ENCODE measurements at regions not wholly inside any gene's neighbourhood (a gene's known extent, or its start where the extent isn't known, plus 50 kb on each side); places are given as distances from the start of the nearest gene placed in this dataset.
"Not testable (repeated sequence)": the region's sequence is repeated elsewhere in the genome, so short reads cannot be mapped to it uniquely, and the experiment has no call there.

- no peak for DNase-seq
These were observed 409.1 kb downstream of the TNS1 start for GRCh38 chr2:217593732-217594131.

GRCh38 chr2:217588266-217588665 is 414.5 kb downstream of the TNS1 start:
- DNase-seq: no peak

GRCh38 chr2:217585362-217585761 is 417.4 kb downstream of the TNS1 start:
- DNase-seq: no peak

- not testable (repeated sequence) for DNase-seq
These were observed 422.4 kb downstream of the TNS1 start for GRCh38 chr2:217580407-217580806.

- DNase-seq: no peak
These were observed 429.2 kb downstream of the TNS1 start for GRCh38 chr2:217573571-217573970.

GRCh38 chr2:217570394-217570793 is 432.4 kb downstream of the TNS1 start:
- DNase-seq: no peak

- peak; percentile 53 for DNase-seq
These were observed 434.4 kb downstream of the TNS1 start for GRCh38 chr2:217568289-217568971.

GRCh38 chr2:217563565-217563964 is 439.2 kb downstream of the TNS1 start:
- no peak for DNase-seq

GRCh38 chr2:217562871-217563480 is 439.8 kb downstream of the TNS1 start:
- no peak for DNase-seq

GRCh38 chr2:217559084-217559483 is 443.7 kb downstream of the TNS1 start:
- no peak for DNase-seq

- peak; percentile 69 for DNase-seq
These were observed 447.5 kb downstream of the TNS1 start for GRCh38 chr2:217555081-217555876.

GRCh38 chr2:217553679-217554078 is 449.1 kb downstream of the TNS1 start:
- no peak for DNase-seq

- DNase-seq: no peak
These were observed 449.6 kb downstream of the TNS1 start for GRCh38 chr2:217553202-217553601.

- DNase-seq: no peak
These were observed 450.7 kb downstream of the TNS1 start for GRCh38 chr2:217552081-217552480.

- DNase-seq: no peak
These were observed 451.4 kb downstream of the TNS1 start for GRCh38 chr2:217551252-217551899.

- no peak for DNase-seq
These were observed 463.7 kb downstream of the TNS1 start for GRCh38 chr2:217539126-217539525.

- peak; percentile 84 for DNase-seq
These were observed 464.1 kb downstream of the TNS1 start for GRCh38 chr2:217538719-217539118.

GRCh38 chr2:217535957-217536708 is 466.7 kb downstream of the TNS1 start:
- DNase-seq: no peak

GRCh38 chr2:217530392-217531090 is 472.3 kb downstream of the TNS1 start:
- no peak for DNase-seq

- DNase-seq: no peak
These were observed 473.5 kb downstream of the TNS1 start for GRCh38 chr2:217529271-217529670.

GRCh38 chr2:217527590-217528202 is 475.1 kb downstream of the TNS1 start:
- DNase-seq: no peak

Measured in renal pelvis (tissue), 1 donor.